ENCODE measurements at regions not wholly inside any gene's neighbourhood (a gene's known extent, or its start where the extent isn't known, plus 50 kb on each side); places are given as distances from the start of the nearest gene placed in this dataset.

GRCh38 chr2:14991723-14992122, 359.2 kb downstream of the LRATD1 start:
- no peak for ATAC-seq (ENCODE audit: insufficient read depth, low read depth)
- H4K20me1 ChIP-seq (ENCODE audit: insufficient read depth, low read length), result no peaks in the 10 kb centered on the region
- no peaks in the 10 kb centered on the region for H3K27me3 ChIP-seq (ENCODE audit: insufficient read depth, low read length, poor library complexity)
- H3K27ac ChIP-seq (ENCODE audit: low read length), result no peak overlapping the region
- no peaks in the 10 kb centered on the region for H3K36me3 ChIP-seq (ENCODE audit: insufficient read depth, low read length)
- no peak overlapping the region for H3K9ac ChIP-seq (ENCODE audit: low read depth, low read length)
- H3K9me3 ChIP-seq (ENCODE audit: insufficient read depth, low read length, severe bottlenecking), result no peaks in the 10 kb centered on the region
- no peak for DNase-seq
- no peak overlapping the region for H2AFZ ChIP-seq (ENCODE audit: low read depth, low read length)
- H3K79me2 ChIP-seq (ENCODE audit: insufficient read depth, low read length), result no peaks in the 10 kb centered on the region
- H3K4me3 ChIP-seq (ENCODE audit: low read depth in 1 of 2, low read length in 2 of 2), result no peak overlapping the region
- TF ChIP-seq EZH2 (IDR thresholded peaks at IDR 0.05; ENCODE audit: borderline replicate concordance, low read depth, low read length, severe bottlenecking), result no peak
- no peak for TF ChIP-seq CTCF (IDR thresholded peaks at IDR 0.05; ENCODE audit: borderline replicate concordance, extremely low read depth, low read length, poor library complexity, severe bottlenecking)
- no peak overlapping the region for H3K4me2 ChIP-seq (ENCODE audit: insufficient read depth, low read length)
- no peaks in the 10 kb centered on the region for H3K4me1 ChIP-seq (ENCODE audit: insufficient read depth, low read length)

- DNase-seq (no peak), ATAC-seq (ENCODE audit: insufficient read depth, low read depth) (no peak)
- Histone ChIP-seq H3K79me2 (ENCODE audit: insufficient read depth, low read length) (no peaks in the 10 kb centered on the region), H3K36me3 (ENCODE audit: insufficient read depth, low read length) (no peaks in the 10 kb centered on the region), H3K9me3 (ENCODE audit: insufficient read depth, low read length, severe bottlenecking) (no peaks in the 10 kb centered on the region), H2AFZ (ENCODE audit: low read depth, low read length) (no peak overlapping the region), H3K4me2 (ENCODE audit: insufficient read depth, low read length) (no peak overlapping the region), H3K9ac (ENCODE audit: low read depth, low read length) (no peak overlapping the region), H3K4me1 (ENCODE audit: insufficient read depth, low read length) (no peaks in the 10 kb centered on the region), H4K20me1 (ENCODE audit: insufficient read depth, low read length) (no peaks in the 10 kb centered on the region), H3K4me3 (ENCODE audit: low read depth in 1 of 2, low read length in 2 of 2) (no peak overlapping the region), H3K27me3 (ENCODE audit: insufficient read depth, low read length, poor library complexity) (no peaks in the 10 kb centered on the region), H3K27ac (ENCODE audit: low read length) (no peak overlapping the region)
- TF ChIP-seq CTCF (IDR thresholded peaks at IDR 0.05; ENCODE audit: borderline replicate concordance, extremely low read depth, low read length, poor library complexity, severe bottlenecking), result no peak
- no peak for TF ChIP-seq EZH2 (IDR thresholded peaks at IDR 0.05; ENCODE audit: borderline replicate concordance, low read depth, low read length, severe bottlenecking)
These were observed 362.2 kb downstream of the LRATD1 start for GRCh38 chr2:14994721-14995120.

- Histone ChIP-seq H3K27me3 (ENCODE audit: insufficient read depth, low read length, poor library complexity) (no peaks in the 10 kb centered on the region), H3K79me2 (ENCODE audit: insufficient read depth, low read length) (no peaks in the 10 kb centered on the region), H3K9ac (ENCODE audit: low read depth, low read length) (no peak overlapping the region), H3K9me3 (ENCODE audit: insufficient read depth, low read length, severe bottlenecking) (no peaks in the 10 kb centered on the region), H3K4me2 (ENCODE audit: insufficient read depth, low read length) (no peak overlapping the region), H3K27ac (ENCODE audit: low read length) (no peak overlapping the region), H3K4me1 (ENCODE audit: insufficient read depth, low read length) (no peaks in the 10 kb centered on the region), H4K20me1 (ENCODE audit: insufficient read depth, low read length) (no peaks in the 10 kb centered on the region), H3K36me3 (ENCODE audit: insufficient read depth, low read length) (no peaks in the 10 kb centered on the region), H2AFZ (ENCODE audit: low read depth, low read length) (no peak overlapping the region), H3K4me3 (ENCODE audit: low read depth in 1 of 2, low read length in 2 of 2) (no peak overlapping the region)
- ATAC-seq (ENCODE audit: insufficient read depth, low read depth) (no peak), DNase-seq (no peak)
- TF ChIP-seq EZH2 (IDR thresholded peaks at IDR 0.05; ENCODE audit: borderline replicate concordance, low read depth, low read length, severe bottlenecking) (no peak), CTCF (IDR thresholded peaks at IDR 0.05; ENCODE audit: borderline replicate concordance, extremely low read depth, low read length, poor library complexity, severe bottlenecking) (no peak)
These were observed 364.0 kb downstream of the LRATD1 start for GRCh38 chr2:14996351-14997014.
